Right atrium auricular region (tissue), 2 donors: ENCODE measurements at regions not wholly inside any gene's neighbourhood (a gene's known extent, or its start where the extent isn't known, plus 50 kb on each side); places are given as distances from the start of the nearest gene placed in this dataset.

ENCODE experiments used
- DNase-seq: peaks from one replicate; pipeline ENCODE4 v3.0.0-alpha.2; 2019; ENCODE audit warnings: low spot score
- H3K27ac ChIP-seq, 2 donors: fragments of 200-600 bp; sonication (generic); 1 replicate in 1 of 2; 2 replicates in 1 of 2; pipeline ENCODE4 v1.5.1; 2016 to 2019
- H3K27me3 ChIP-seq, 2 donors: fragments of 200-600 bp; sonication (generic); one replicate each; pipeline versions ENCODE4 v1.5.1 to v1.6.0; 2017 to 2019
- H3K36me3 ChIP-seq: fragments of 200-600 bp; sonication (generic); one replicate; pipeline ENCODE4 v1.5.1; 2016
- H3K4me1 ChIP-seq, 2 donors: fragments of 200-600 bp; sonication (generic); one replicate each; pipeline versions ENCODE4 v1.5.1 to v1.6.0; 2017 to 2019
- H3K4me3 ChIP-seq, 2 donors: fragments of 200-600 bp; sonication (generic); 1 replicate in 1 of 2; 2 replicates in 1 of 2; pipeline ENCODE4 v1.5.1; 2017 to 2019; ENCODE audit warnings: mild to moderate bottlenecking in 1 of 2, moderate library complexity in 1 of 2
- H3K9me3 ChIP-seq, 2 donors: fragments of 200-600 bp; sonication (generic); one replicate each; pipeline ENCODE4 v1.5.1; 2019
- CTCF ChIP-seq, 2 donors: fragments of 200-600 bp; sonication (generic); IDR thresholded peaks; one replicate each; pipeline ENCODE4 v1.5.1; 2019; ENCODE audit warnings: antibody characterized with exemption in 2 of 2

- H3K9me3 ChIP-seq: no peaks in the 10 kb centered on the region
- no peak overlapping the region for H3K4me3 ChIP-seq
- H3K36me3 ChIP-seq: no peaks in the 10 kb centered on the region
- no peak for DNase-seq
- TF ChIP-seq CTCF (IDR thresholded peaks at IDR 0.05): no peak
- H3K4me1 ChIP-seq: no peaks in the 10 kb centered on the region
- no peak overlapping the region for H3K27ac ChIP-seq
- no peaks in the 10 kb centered on the region for H3K27me3 ChIP-seq
Observed at GRCh38 chr1:194280463-194280862, 1094.0 kb upstream of the B3GALT2 start.

- H3K27me3 ChIP-seq: no peaks in the 10 kb centered on the region
- no peak for DNase-seq
- TF ChIP-seq CTCF (IDR thresholded peaks at IDR 0.05): no peak
Observed at GRCh38 chr1:194279975-194280374, 1093.6 kb upstream of the B3GALT2 start.

GRCh38 chr1:194277927-194278326 lies 1091.5 kb upstream of the B3GALT2 start:
- no peak for TF ChIP-seq CTCF (IDR thresholded peaks at IDR 0.05)
- H3K27me3 ChIP-seq: no peaks in the 10 kb centered on the region
- DNase-seq: no peak
- H3K4me3 ChIP-seq: no peak overlapping the region
- H3K36me3 ChIP-seq: no peaks in the 10 kb centered on the region
- no peak overlapping the region for H3K27ac ChIP-seq
- H3K4me1 ChIP-seq: no peaks in the 10 kb centered on the region
- H3K9me3 ChIP-seq: no peaks in the 10 kb centered on the region

More at GRCh38 chr1:194279975-194280374, 1093.6 kb upstream of the B3GALT2 start:
- Histone ChIP-seq H3K4me1 (no peaks in the 10 kb centered on the region), H3K9me3 (no peaks in the 10 kb centered on the region), H3K27ac (no peak overlapping the region), H3K36me3 (no peaks in the 10 kb centered on the region), H3K4me3 (no peak overlapping the region)

GRCh38 chr1:194273660-194274059 lies 1087.2 kb upstream of the B3GALT2 start:
- no peak for DNase-seq
- H3K36me3 ChIP-seq: no peaks in the 10 kb centered on the region
- H3K4me3 ChIP-seq: no peak overlapping the region
- no peaks in the 10 kb centered on the region for H3K9me3 ChIP-seq
- H3K27me3 ChIP-seq: no peaks in the 10 kb centered on the region
- TF ChIP-seq CTCF (IDR thresholded peaks at IDR 0.05): no peak
- H3K27ac ChIP-seq: no peak overlapping the region
- no peaks in the 10 kb centered on the region for H3K4me1 ChIP-seq

GRCh38 chr1:194268839-194269238 lies 1082.4 kb upstream of the B3GALT2 start:
- Histone ChIP-seq H3K4me3 (no peak overlapping the region), H3K9me3 (no peaks in the 10 kb centered on the region), H3K27ac (no peak overlapping the region), H3K27me3 (no peaks in the 10 kb centered on the region), H3K36me3 (no peaks in the 10 kb centered on the region), H3K4me1 (no peaks in the 10 kb centered on the region)
- no peak for TF ChIP-seq CTCF (IDR thresholded peaks at IDR 0.05)
- no peak for DNase-seq

GRCh38 chr1:194267021-194267420 lies 1080.6 kb upstream of the B3GALT2 start:
- no peaks in the 10 kb centered on the region for H3K27me3 ChIP-seq
- H3K27ac ChIP-seq: no peak overlapping the region
- H3K9me3 ChIP-seq: no peaks in the 10 kb centered on the region
- TF ChIP-seq CTCF (IDR thresholded peaks at IDR 0.05): no peak
- no peaks in the 10 kb centered on the region for H3K4me1 ChIP-seq
- H3K4me3 ChIP-seq: no peak overlapping the region
- H3K36me3 ChIP-seq: no peaks in the 10 kb centered on the region
- DNase-seq: no peak
